IMR-90 (cell line): ENCODE measurements at regions not wholly inside any gene's neighbourhood (a gene's known extent, or its start where the extent isn't known, plus 50 kb on each side); places are given as distances from the start of the nearest gene placed in this dataset.

ENCODE experiments used
- ATAC-seq: fragments of 200-7000 bp; cut with Tn5 transposase; 2 replicates; pipeline ENCODE4 v1.9.1; 2020; ENCODE audit warnings: low read depth, mild to moderate bottlenecking, moderate library complexity
- BruUV-seq: library from RNA; stranded (reverse); fragments of 400-500 nt; replicated peaks from 2 replicates; lab custom pipeline; 2021; lab: Mats Ljungman, UMichigan
- CTCF ChIA-PET: fragments of 300-600 bp; formaldehyde crosslinking; extraction: SDS; loops from one replicate; lab custom pipeline; 2021; ENCODE audit warnings: antibody characterized with exemption; lab: Yijun Ruan, JAX
- POLR2A ChIA-PET: fragments of 300-600 bp; sonication (Branson Sonifier 250); formaldehyde crosslinking; loops from one replicate; lab custom pipeline; 2022; ENCODE audit warnings: antibody characterized with exemption; ENCODE audit not compliant: unreplicated experiment; lab: Charles Lee
- DNase-seq: peaks from one replicate; pipeline ENCODE4 v3.0.0; 2013
- H2AFZ ChIP-seq: replicated peaks from 2 replicates; pipeline ENCODE3; 2013; ENCODE audit warnings: low read length, mild to moderate bottlenecking; ENCODE audit not compliant: poor library complexity
- H2AK5ac ChIP-seq: 2 replicates; pipeline ENCODE4 v1.6.1; 2013; ENCODE audit warnings: low read depth, low read length, inconsistent platforms
- H2AK9ac ChIP-seq: replicated peaks from 2 replicates; pipeline ENCODE3; 2013; ENCODE audit warnings: mild to moderate bottlenecking, low read depth, low read length, moderate library complexity; ENCODE audit not compliant: poor library complexity
- H2BK120ac ChIP-seq: 2 replicates; pipeline ENCODE4 v1.6.1; 2013; ENCODE audit warnings: low read depth, low read length, inconsistent platforms
- H2BK15ac ChIP-seq: 3 replicates; pipeline ENCODE4 v1.6.1; 2013; ENCODE audit warnings: low read depth, low read length, inconsistent platforms
- H2BK20ac ChIP-seq: 2 replicates; pipeline ENCODE4 v1.6.1; 2013; ENCODE audit warnings: low read depth, mild to moderate bottlenecking, inconsistent platforms, low read length, moderate library complexity
- H2BK5ac ChIP-seq: 2 replicates; pipeline ENCODE4 v1.6.1; 2013; ENCODE audit warnings: mild to moderate bottlenecking, low read depth, low read length, inconsistent platforms; ENCODE audit not compliant: poor library complexity, severe bottlenecking
- H3K14ac ChIP-seq: replicated peaks from 2 replicates; pipeline ENCODE4 v1.6.1; 2013; ENCODE audit warnings: low read depth, low read length, inconsistent platforms
- H3K18ac ChIP-seq: 2 replicates; pipeline ENCODE4 v1.6.1; 2013; ENCODE audit warnings: low read depth, low read length, control low read depth
- H3K23ac ChIP-seq: 2 replicates; pipeline ENCODE4 v1.6.1; 2013; ENCODE audit warnings: low read depth, low read length, inconsistent platforms
- H3K27ac ChIP-seq: 2 replicates; pipeline ENCODE4 v1.5.1; 2013; ENCODE audit warnings: mild to moderate bottlenecking, control low read depth, low read length; ENCODE audit not compliant: insufficient read depth
- H3K27me3 ChIP-seq: 2 replicates; pipeline ENCODE4 v1.6.1; 2013; ENCODE audit warnings: low read length; ENCODE audit not compliant: control insufficient read depth, insufficient read depth
- H3K36me3 ChIP-seq: 2 replicates; pipeline ENCODE4 v1.6.1; 2013; ENCODE audit warnings: low read length, mixed read lengths; ENCODE audit not compliant: control insufficient read depth, insufficient read depth
- H3K4ac ChIP-seq: 2 replicates; pipeline ENCODE4 v1.6.1; 2013; ENCODE audit warnings: low read depth, low read length, inconsistent platforms
- H3K4me1 ChIP-seq: 2 replicates; pipeline ENCODE4 v1.6.1; 2013; ENCODE audit warnings: low read length, mixed read lengths; ENCODE audit not compliant: control insufficient read depth, insufficient read depth
- H3K4me2 ChIP-seq: 2 replicates; pipeline ENCODE4 v1.6.1; 2013; ENCODE audit warnings: low read depth, mild to moderate bottlenecking, control low read depth, low read length, moderate library complexity
- H3K4me3 ChIP-seq: 2 replicates; pipeline ENCODE4 v1.5.1; 2013; ENCODE audit warnings: low read depth, mild to moderate bottlenecking, control low read depth, low read length, moderate library complexity; ENCODE audit not compliant: insufficient read depth
- H3K56ac ChIP-seq: 2 replicates; pipeline ENCODE4 v1.6.1; 2013; ENCODE audit warnings: low read length, inconsistent platforms; ENCODE audit not compliant: insufficient read depth; ENCODE audit errors: extremely low read depth
- H3K79me1 ChIP-seq, 2 experiments: 2 replicates each; pipeline ENCODE4 v1.6.1; 2013; ENCODE audit warnings: low read length in 2 of 2, inconsistent platforms in 1 of 2, low read depth in 1 of 2
- H3K9ac ChIP-seq: 2 replicates; pipeline ENCODE4 v1.6.1; 2013; ENCODE audit warnings: low read depth, low read length, control low read depth
- H3K9me1 ChIP-seq: 2 replicates; pipeline ENCODE4 v1.6.1; 2013; ENCODE audit warnings: low read length, inconsistent platforms; ENCODE audit not compliant: insufficient read depth
- H3K9me3 ChIP-seq: 2 replicates; pipeline ENCODE4 v1.6.1; 2013; ENCODE audit warnings: low read length; ENCODE audit not compliant: control insufficient read depth, insufficient read depth
- H4K20me1 ChIP-seq: 2 replicates; pipeline ENCODE4 v1.6.1; 2013; ENCODE audit warnings: low read length, inconsistent platforms; ENCODE audit not compliant: insufficient read depth
- H4K5ac ChIP-seq: 2 replicates; pipeline ENCODE4 v1.6.1; 2013; ENCODE audit warnings: mild to moderate bottlenecking, low read depth, low read length, control low read depth
- H4K8ac ChIP-seq, 2 experiments: 2 replicates each; pipeline ENCODE4 v1.6.1; 2013; ENCODE audit warnings: low read depth in 2 of 2, low read length in 2 of 2, control low read depth in 1 of 2, inconsistent platforms in 1 of 2
- H4K91ac ChIP-seq: 2 replicates; pipeline ENCODE4 v1.6.1; 2013; ENCODE audit warnings: low read depth, low read length, inconsistent platforms; ENCODE audit not compliant: insufficient read depth
- BHLHE40 ChIP-seq: fragments of 150-350 bp; IDR thresholded peaks from 2 replicates; pipeline ENCODE4 v1.6.1; 2016; ENCODE audit warnings: mild to moderate bottlenecking, low read depth, low read length
- CEBPB ChIP-seq: IDR thresholded peaks from 2 replicates; pipeline ENCODE4 v1.6.1; 2012; ENCODE audit warnings: low read depth, low read length, improper control_type of control experiment
- CHD1 ChIP-seq: IDR thresholded peaks from 2 replicates; pipeline ENCODE4 v1.6.1; 2012; ENCODE audit warnings: low read depth, low read length, improper control_type of control experiment
- FOS ChIP-seq: fragments of 150-350 bp; IDR thresholded peaks from 2 replicates; pipeline ENCODE4 v1.6.1; 2016; ENCODE audit warnings: low read depth, low read length
- MAFK ChIP-seq: IDR thresholded peaks from 2 replicates; pipeline ENCODE4 v1.6.1; 2012; ENCODE audit warnings: low read depth, low read length, improper control_type of control experiment
- MAZ ChIP-seq: IDR thresholded peaks from 2 replicates; pipeline ENCODE4 v1.6.1; 2012; ENCODE audit warnings: low read depth, mild to moderate bottlenecking, low read length, improper control_type of control experiment, moderate library complexity, borderline replicate concordance
- MXI1 ChIP-seq: IDR thresholded peaks from 2 replicates; pipeline ENCODE4 v1.6.1; 2012; ENCODE audit warnings: low read depth, mild to moderate bottlenecking, low read length, moderate library complexity, borderline replicate concordance
- NFE2L2 ChIP-seq: fragments of 150-350 bp; IDR thresholded peaks from 2 replicates; pipeline ENCODE4 v1.6.1; 2016; ENCODE audit warnings: low read depth, mild to moderate bottlenecking, low read length
- POLR2A ChIP-seq: IDR thresholded peaks from 2 replicates; pipeline ENCODE4 v1.6.1; 2012; ENCODE audit warnings: mild to moderate bottlenecking, low read depth, low read length
- RAD21 ChIP-seq: IDR thresholded peaks from 2 replicates; pipeline ENCODE4 v1.6.1; 2012; ENCODE audit warnings: low read length, improper control_type of control experiment
- RCOR1 ChIP-seq: IDR thresholded peaks from 2 replicates; pipeline ENCODE4 v1.6.1; 2012; ENCODE audit warnings: mild to moderate bottlenecking, low read length, improper control_type of control experiment; ENCODE audit not compliant: insufficient replicate concordance
- RFX5 ChIP-seq: IDR thresholded peaks from 2 replicates; pipeline ENCODE4 v1.8.0; 2012; ENCODE audit warnings: low read depth, mild to moderate bottlenecking, low read length, moderate library complexity
- SMC3 ChIP-seq: fragments of 150-350 bp; IDR thresholded peaks from 2 replicates; pipeline ENCODE4 v1.6.1; 2016; ENCODE audit warnings: low read depth, mild to moderate bottlenecking, antibody characterized with exemption, low read length, moderate library complexity
- WGBS, 2 experiments: methylation state at CpG; one replicate each; pipeline versions ENCODE4 v1.1.5 to v1.1.7; 2013; ENCODE audit warnings: missing lambda C conversion rate in 2 of 2; ENCODE audit not compliant: insufficient read length in 1 of 2; ENCODE audit errors: extremely low coverage in 2 of 2; 5-methylcytosine and 5-hydroxymethylcytosine counted together
- dilution Hi-C: fragments of 300-500 bp; cut with HindIII; formaldehyde crosslinking; loops from one replicate; pipeline ENCODE4 v1.14.3; 2018; ENCODE audit warnings: low sequenced_read_pairs; ENCODE audit not compliant: unreplicated experiment
- in situ Hi-C: fragments of 300-500 bp; cut with MboI; formaldehyde crosslinking; loops from 3 replicates; pipeline ENCODE4 v1.14.3; 2019; ENCODE audit warnings: low sequenced_read_pairs, inconsistent platforms, mixed read lengths
- intact Hi-C: fragments of 100-400 bp; cut with micrococcal nuclease; formaldehyde crosslinking; loops from 2 replicates; pipeline ENCODE4 v1.10.0; 2022
- TF ChIP-seq, protein P1 (sequence below): fragments of 150-350 bp; IDR thresholded peaks from 2 replicates; pipeline ENCODE4 v1.6.1; 2016; ENCODE audit warnings: low read depth, mild to moderate bottlenecking, low read length, moderate library complexity, borderline replicate concordance
- TF ChIP-seq, protein P2 (sequence below): fragments of 150-350 bp; IDR thresholded peaks from 2 replicates; pipeline ENCODE4 v1.6.1; 2017; ENCODE audit warnings: mild to moderate bottlenecking, antibody characterized with exemption, low read length, low read depth
- TF ChIP-seq, protein P3 (sequence below): conservative IDR thresholded peaks from 2 replicates; pipeline ENCODE4 v1.5.1; 2012; ENCODE audit warnings: mild to moderate bottlenecking, low read depth, low read length, improper control_type of control experiment

DNA sequence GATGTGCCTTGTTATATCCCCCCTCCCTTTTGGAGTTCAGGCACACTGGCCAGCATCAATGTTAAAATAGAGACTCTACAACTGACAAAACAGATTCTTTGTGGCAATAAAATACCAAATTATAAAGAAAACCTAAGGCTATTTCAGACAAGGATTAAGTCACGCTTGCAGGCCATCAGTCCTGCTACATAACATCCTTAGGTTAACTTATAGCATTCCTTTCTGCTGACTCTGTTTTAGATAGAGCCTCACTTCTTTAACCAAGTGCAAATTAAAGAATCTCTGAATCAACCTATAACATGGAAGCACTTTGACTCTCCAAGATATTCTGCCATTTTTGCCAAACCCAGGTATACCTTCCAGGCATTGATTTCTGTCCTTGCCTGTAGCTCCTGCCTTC lies 784.6 kb downstream of the RNF144A start:
- Histone ChIP-seq H3K4me3 (no peak overlapping the region), H2AK9ac (no peak overlapping the region), H4K5ac (no peak overlapping the region), H3K4me2 (no peak overlapping the region), H3K9ac (no peak overlapping the region), H2BK15ac (no peak overlapping the region), H2AFZ (no peak overlapping the region), H4K91ac (no peak overlapping the region), H3K18ac (no peak overlapping the region), H3K79me1 (no peaks in the 10 kb centered on the region), H2BK5ac (no peak overlapping the region), H3K14ac (no peak overlapping the region), H3K9me3 (no peaks in the 10 kb centered on the region), H3K27me3 (no peaks in the 10 kb centered on the region), H4K20me1 (no peaks in the 10 kb centered on the region), H3K9me1 (no peaks in the 10 kb centered on the region), H3K56ac (no peak overlapping the region), H3K36me3 (no peaks in the 10 kb centered on the region), H2AK5ac (no peak overlapping the region), H3K27ac (no peak overlapping the region), H3K4me1 (no peaks in the 10 kb centered on the region), H3K23ac (no peak overlapping the region), H3K4ac (no peak overlapping the region), H2BK20ac (no peak overlapping the region), H4K8ac (no peak overlapping the region), H2BK120ac (no peak overlapping the region)
- in situ Hi-C loops: no loop called here
- CTCF ChIA-PET: no interaction called here
- TF ChIP-seq, protein P1, sequence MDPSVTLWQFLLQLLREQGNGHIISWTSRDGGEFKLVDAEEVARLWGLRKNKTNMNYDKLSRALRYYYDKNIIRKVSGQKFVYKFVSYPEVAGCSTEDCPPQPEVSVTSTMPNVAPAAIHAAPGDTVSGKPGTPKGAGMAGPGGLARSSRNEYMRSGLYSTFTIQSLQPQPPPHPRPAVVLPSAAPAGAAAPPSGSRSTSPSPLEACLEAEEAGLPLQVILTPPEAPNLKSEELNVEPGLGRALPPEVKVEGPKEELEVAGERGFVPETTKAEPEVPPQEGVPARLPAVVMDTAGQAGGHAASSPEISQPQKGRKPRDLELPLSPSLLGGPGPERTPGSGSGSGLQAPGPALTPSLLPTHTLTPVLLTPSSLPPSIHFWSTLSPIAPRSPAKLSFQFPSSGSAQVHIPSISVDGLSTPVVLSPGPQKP: no peak
- no peak for TF ChIP-seq MAZ
- TF ChIP-seq CHD1: no peak
- no peak for TF ChIP-seq SMC3
- TF ChIP-seq RFX5: no peak
- TF ChIP-seq, protein P2, sequence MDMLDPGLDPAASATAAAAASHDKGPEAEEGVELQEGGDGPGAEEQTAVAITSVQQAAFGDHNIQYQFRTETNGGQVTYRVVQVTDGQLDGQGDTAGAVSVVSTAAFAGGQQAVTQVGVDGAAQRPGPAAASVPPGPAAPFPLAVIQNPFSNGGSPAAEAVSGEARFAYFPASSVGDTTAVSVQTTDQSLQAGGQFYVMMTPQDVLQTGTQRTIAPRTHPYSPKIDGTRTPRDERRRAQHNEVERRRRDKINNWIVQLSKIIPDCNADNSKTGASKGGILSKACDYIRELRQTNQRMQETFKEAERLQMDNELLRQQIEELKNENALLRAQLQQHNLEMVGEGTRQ: no peak
- TF ChIP-seq BHLHE40: no peak
- no peak for TF ChIP-seq FOS
- TF ChIP-seq MAFK: no peak
- no peak for TF ChIP-seq NFE2L2
- TF ChIP-seq, protein P3, sequence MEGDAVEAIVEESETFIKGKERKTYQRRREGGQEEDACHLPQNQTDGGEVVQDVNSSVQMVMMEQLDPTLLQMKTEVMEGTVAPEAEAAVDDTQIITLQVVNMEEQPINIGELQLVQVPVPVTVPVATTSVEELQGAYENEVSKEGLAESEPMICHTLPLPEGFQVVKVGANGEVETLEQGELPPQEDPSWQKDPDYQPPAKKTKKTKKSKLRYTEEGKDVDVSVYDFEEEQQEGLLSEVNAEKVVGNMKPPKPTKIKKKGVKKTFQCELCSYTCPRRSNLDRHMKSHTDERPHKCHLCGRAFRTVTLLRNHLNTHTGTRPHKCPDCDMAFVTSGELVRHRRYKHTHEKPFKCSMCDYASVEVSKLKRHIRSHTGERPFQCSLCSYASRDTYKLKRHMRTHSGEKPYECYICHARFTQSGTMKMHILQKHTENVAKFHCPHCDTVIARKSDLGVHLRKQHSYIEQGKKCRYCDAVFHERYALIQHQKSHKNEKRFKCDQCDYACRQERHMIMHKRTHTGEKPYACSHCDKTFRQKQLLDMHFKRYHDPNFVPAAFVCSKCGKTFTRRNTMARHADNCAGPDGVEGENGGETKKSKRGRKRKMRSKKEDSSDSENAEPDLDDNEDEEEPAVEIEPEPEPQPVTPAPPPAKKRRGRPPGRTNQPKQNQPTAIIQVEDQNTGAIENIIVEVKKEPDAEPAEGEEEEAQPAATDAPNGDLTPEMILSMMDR: no peak
- no peak for TF ChIP-seq POLR2A
- TF ChIP-seq RCOR1: no peak
- TF ChIP-seq RAD21: no peak
- TF ChIP-seq CEBPB: no peak
- no peak for TF ChIP-seq MXI1
- DNase-seq (no peak), ATAC-seq (no peak)
- BruUV-seq: no TSS peak
- intact Hi-C loops: no loop called here
- dilution Hi-C loops: no loop called here
- WGBS, 2 experiments: no CpG with 5 or more reads among the region's 1 CpG
- POLR2A ChIA-PET: no interaction called here
